Stimulated activated CD4-positive, alpha-beta T cell treated with anti-CD3 and anti-CD28 coated beads, Interleukin-12 subunit alpha, Interleukin-12 subunit beta, amount 100 ng/mL, for 4 hours (primary cell): ENCODE measurements at regions not wholly inside any gene's neighbourhood (a gene's known extent, or its start where the extent isn't known, plus 50 kb on each side); places are given as distances from the start of the nearest gene placed in this dataset.
"Not testable (repeated sequence)": the region's sequence is repeated elsewhere in the genome, so short reads cannot be mapped to it uniquely, and the experiment has no call there.

Experiments used
- DNase-seq: peaks from one replicate; pipeline ENCODE4 v3.0.0-alpha.2; 2020

GRCh38 chr7:45269192-45269591, 111.6 kb downstream of the RAMP3 start:
- DNase-seq, result no peak

GRCh38 chr7:45278763-45279398, 121.3 kb downstream of the RAMP3 start:
- no peak for DNase-seq

- not testable (repeated sequence) for DNase-seq
Measured at GRCh38 chr7:45289611-45290010, 132.0 kb downstream of the RAMP3 start.

DNA sequence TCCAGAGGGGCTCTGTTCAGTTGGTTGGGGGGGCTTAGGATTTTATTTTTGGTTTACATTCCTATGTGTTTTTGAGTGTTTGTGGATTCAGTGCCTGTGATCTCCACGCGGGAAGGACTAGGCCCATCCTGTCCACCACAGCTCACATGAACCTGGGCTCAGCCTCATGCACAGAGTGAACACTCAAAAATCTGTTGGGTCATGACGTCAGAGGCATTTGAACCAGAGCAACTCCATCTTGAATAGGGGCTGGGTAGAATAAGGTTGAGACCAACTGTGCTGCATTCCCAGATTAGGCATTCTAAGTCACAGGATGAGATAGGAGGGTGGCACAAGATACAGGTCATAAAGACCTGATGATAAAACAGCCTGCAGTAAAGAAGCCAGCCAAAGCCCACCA, 133.3 kb downstream of the RAMP3 start:
- no peak for DNase-seq

- DNase-seq, result no peak
Measured at GRCh38 chr7:45292481-45292880, 134.9 kb downstream of the RAMP3 start.

GRCh38 chr7:45293295-45293942, 135.8 kb downstream of the RAMP3 start:
- DNase-seq, result no peak

- DNase-seq, result no peak
Measured at GRCh38 chr7:45294559-45294958, 137.0 kb downstream of the RAMP3 start.

- no peak for DNase-seq
Measured at GRCh38 chr7:45295222-45295621, 137.6 kb downstream of the RAMP3 start.

- DNase-seq, result no peak
Measured at GRCh38 chr7:45296748-45297147, 139.2 kb downstream of the RAMP3 start.

DNA sequence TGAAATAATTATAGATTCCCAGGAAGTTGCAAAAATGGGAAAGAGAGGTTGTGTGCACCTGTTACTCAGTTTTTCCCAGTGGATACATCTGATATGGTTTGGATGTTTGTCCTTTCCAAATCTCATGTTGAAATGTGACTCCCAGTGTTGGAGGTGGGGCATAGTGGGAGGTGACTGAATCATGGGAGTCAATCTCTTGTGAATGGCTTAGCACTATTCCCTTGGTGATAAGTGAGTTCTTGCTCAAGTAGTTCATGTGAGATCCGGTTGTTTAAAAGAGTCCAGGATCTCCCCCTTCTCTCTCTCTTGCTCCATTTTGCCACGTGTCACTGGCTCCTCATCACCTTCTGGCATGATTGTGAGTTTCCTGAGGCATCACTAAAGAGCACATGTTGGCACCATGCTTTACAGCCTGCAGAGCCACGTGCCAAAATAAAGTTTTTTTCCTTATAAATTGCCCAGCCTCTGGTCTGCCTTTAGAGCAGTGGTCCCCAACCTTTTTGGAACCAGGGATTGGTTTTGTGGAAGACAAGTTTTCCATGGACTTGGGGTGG, 149.2 kb downstream of the RAMP3 start:
- no peak for DNase-seq

DNA sequence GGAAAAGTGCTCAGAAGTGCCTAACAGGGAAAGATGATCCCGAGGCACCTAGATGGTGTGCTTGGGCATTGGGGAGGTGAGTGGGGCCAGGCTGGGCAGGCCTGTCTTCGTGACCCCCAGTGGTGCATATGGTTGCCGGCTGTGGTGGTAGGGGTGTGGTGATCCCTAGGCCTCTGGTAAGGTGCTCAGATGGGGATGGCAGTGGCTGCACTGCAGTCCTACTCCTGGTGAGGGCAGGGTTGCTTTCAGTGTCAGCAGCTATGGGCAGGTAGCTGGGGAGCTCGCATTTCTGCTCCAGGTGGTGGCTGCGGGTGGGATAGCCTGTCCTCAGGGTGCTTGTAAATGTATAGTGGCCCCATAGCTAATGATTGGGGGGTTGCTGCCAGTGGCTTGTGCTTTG, 154.0 kb downstream of the RAMP3 start:
- DNase-seq, result no peak

- not testable (repeated sequence) for DNase-seq
Measured at GRCh38 chr7:45315512-45315911, 157.9 kb downstream of the RAMP3 start.

DNA sequence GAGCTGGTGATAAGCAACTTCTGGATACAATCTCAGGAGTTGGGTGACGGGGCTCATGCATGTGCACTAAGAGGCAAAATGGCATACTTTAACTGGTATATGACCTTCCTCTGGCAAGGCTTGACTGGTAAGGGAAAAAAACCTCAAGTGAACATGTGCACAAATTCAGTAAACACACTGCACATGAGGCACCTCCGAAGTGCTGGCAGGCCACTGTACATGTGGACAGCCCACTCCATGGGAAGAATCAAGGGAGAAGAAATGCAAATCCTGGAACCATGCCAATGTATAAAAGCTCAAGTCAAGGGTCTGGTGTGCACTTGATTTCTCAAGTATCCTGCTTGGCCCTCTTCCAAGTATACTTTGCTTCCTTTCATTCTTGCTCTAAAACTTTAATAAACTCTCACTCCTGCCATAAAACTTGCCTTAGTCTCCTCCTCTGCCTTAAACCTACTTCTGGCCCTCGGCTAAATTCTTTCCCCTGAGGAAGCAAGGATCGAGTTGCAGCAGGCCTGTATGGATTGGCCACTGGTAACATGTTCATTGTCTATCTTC, 167.2 kb downstream of the RAMP3 start:
- DNase-seq, result no peak

GRCh38 chr7:45325378-45325777, 167.8 kb downstream of the RAMP3 start:
- no peak for DNase-seq

- no peak for DNase-seq
Measured at GRCh38 chr7:45328403-45328981, 170.9 kb downstream of the RAMP3 start.

DNA sequence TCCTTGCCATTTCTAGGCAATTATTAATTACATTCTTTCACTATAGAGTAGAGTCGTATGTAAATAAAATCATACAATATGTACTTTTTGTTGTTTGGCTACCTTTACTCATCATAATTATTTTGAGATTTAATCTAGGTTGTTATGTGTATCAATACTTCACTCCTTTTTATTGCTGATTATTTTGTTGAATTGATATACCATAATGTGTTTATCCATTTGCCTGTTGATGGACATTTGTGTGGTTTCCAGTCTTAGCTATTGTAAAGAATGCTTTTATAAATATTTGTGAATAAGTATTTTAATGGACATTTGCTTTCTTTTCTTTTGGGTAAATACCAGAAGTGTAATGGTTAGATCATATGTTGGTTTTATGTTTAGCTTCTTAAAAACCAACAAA, 174.0 kb downstream of the RAMP3 start:
- no peak for DNase-seq

- DNase-seq, result not testable (repeated sequence)
Measured at GRCh38 chr7:45335024-45335423, 177.4 kb downstream of the RAMP3 start.

DNA sequence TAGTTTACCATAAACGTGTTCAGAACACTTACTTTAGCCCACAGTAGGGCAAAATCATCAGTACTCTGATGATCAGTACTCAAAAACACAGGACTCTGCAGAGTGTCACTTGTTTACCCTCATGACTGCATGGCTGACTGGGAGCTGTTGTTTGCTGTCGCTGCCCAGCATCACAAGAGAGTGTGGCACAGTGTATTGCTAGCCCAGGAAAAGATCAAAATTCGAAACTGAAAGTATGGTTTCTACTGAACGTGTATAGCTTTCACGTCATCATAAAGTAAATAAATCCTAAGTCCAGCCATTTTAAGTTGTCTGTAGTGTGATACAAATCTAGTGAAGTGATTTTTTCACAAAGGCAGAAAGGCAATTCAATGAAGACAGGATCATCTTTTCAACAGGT, 184.6 kb downstream of the RAMP3 start:
- DNase-seq, result no peak

- no peak for DNase-seq
Measured at GRCh38 chr7:45343746-45344145, 186.2 kb downstream of the RAMP3 start.

DNA sequence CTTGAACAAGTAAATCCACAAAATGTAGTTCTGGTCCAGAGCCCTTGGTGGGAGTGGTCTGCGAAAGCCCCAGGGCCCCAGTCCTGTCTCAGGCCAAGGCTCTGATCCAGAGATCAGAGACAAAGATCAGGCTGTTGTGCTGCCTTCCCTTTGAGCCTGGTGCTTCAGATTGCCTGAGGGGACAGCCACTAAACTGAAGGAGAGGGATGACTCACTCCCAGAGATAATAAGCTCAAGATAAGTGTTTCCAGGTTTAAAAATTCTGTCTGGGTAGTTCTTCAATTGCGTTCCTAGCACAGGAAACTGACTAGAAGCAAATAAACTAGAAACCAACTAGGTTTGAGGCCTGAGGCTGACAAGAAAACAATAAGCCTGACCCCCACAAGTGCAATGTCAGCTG, 190.2 kb downstream of the RAMP3 start:
- no peak for DNase-seq

DNA sequence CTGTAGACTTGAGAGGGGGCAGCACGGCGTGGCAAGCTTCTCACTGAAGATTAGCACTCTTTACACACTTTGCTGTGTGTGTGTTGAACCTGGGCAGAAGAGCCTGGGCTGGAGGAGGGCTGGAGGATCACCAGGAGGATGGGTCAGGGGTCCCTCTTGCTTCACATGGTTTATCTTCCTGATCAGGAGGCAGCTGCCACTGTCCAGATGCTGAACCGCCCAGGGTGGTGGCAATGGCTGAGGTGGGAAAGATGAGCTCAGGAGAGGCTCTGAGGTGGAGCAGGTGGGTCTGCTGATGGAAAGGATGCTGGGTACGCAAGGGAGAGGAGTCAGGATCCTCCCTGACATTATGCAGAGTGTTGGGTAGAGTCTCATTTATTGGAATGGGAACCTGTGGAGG, 191.5 kb downstream of the RAMP3 start:
- no peak for DNase-seq

DNA sequence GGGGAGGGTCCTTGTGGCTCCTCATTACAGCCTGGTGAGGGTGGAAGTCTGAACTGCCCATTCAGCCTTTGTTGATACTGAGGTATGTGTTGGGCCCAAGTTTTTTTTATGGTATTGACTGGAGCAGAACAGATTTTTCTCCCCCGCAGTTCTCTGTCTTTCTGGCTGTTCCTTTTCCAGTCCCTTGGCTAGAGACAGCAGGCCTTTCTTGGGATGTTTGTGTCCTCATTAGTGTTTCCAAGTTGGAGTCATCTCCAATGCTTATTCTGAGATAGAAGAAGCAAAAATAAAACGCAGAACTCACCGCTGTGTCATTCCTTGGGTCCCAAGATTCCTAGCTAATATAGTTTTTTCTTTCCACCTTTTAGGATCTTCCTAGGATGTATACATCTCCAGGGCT, 193.3 kb downstream of the RAMP3 start:
- DNase-seq, result no peak

- DNase-seq, result no peak
Measured at GRCh38 chr7:45358287-45358686, 200.7 kb downstream of the RAMP3 start.

DNA sequence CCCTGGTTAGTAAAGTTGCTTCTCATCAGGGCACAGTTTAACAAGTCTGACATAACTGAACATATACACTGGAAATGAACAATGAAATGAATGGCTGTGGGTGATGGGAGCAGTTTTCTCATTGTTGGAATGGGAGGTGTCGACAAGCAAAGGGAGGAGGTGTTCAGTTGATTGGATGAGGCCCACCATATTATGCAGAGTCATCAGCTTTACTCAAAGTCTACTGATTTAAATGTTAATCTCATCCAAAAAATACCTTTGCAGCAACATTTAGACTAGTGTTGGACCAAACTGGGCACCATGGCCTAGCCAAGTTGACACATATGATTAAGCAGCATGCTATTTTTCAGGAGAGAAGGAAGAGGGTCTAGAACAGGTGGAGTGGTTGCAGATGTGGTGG, 201.7 kb downstream of the RAMP3 start:
- no peak for DNase-seq
